NCI-H2029 (cell line): ENCODE measurements at regions not wholly inside any gene's neighbourhood (a gene's known extent, or its start where the extent isn't known, plus 50 kb on each side); places are given as distances from the start of the nearest gene placed in this dataset.
A peak's percentile ranks its signal among the peaks of the same experiment; 100 is the strongest.
"Not testable (repeated sequence)": the region's sequence is repeated elsewhere in the genome, so short reads cannot be mapped to it uniquely, and the experiment has no call there.

ENCODE experiments used
- DNase-seq: peaks from one replicate; lab custom pipeline; 2025; lab: John Stamatoyannopoulos, UW

DNA sequence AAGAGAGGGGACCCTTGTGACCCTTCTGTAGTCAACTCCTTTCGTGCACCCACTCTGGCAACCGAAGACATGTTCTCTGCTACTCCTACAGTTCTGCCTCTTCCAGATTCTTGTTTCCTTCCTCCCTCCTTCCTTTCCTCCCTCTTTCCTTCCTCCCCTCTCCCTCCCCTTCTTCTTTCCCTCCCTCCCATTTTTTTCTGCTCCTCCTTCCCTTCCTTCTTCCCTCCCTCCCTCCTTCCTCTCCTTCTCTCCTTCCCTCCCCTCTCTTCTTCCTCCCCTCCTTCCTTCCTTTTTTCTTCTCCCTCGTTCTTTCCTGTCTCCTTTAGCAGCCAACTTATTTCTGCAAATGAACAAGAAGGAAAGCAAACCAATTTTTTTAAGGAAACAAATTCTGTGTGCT lies 111.5 kb downstream of the NPTX2 start:
- DNase-seq = no peak

DNA sequence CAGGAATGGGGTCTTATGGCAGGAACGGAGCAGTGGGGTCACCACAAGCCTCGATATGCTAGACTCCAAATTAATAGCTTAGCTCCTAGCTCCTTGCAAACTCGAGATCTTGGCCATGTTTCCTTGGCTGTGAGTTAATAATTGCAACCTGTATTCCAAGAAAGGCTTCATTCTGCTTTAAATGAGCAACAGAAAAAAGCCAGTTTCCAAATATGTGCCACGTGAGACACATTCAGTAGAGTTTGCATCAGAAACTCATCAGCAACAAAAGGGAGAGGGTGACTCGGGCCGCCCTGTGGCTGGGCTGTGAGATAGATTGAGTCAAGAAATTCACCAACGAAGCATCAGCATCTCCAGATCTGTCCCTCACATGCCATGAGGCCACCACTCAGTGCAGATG lies 112.0 kb downstream of the NPTX2 start:
- no peak for DNase-seq

DNA sequence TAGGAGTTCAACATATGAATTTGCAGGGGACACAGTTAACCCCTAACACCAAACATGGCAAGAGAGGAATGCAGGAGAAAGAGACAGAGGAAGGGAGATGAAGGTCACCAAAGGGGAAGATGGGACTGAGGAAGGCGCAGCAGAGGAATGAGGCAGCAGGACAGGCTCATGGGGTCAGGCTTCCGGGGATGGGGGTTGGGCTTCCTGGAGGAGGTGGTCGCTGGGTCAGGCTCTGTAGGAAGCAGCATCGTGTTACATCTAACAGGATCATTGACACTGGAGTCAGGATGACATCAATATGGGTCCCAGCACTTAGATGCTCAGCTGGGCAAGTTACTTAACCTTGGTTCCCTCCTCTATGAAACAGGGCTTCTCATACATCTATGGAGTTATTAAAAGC lies 113.2 kb downstream of the NPTX2 start:
- no peak for DNase-seq

DNA sequence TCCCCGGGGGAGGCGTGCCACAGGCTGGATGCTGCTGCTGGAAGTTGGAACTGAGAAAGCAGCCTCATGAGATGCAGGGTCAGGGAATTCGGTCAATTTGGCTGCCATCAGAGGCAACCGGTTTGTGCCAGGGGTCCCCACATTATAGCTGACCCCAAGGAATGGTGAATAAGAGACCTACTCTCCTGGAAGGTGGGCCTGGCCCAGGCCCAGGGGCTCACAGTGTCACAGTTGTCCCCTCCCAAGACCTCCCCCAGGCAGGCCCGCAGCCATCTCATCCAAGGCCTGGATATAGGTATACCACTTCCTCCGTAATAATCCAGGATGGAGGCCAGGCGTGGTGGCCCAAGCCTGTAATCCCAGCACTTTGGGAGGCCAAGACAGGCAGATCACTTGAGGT lies 114.6 kb downstream of the NPTX2 start:
- DNase-seq = no peak

DNA sequence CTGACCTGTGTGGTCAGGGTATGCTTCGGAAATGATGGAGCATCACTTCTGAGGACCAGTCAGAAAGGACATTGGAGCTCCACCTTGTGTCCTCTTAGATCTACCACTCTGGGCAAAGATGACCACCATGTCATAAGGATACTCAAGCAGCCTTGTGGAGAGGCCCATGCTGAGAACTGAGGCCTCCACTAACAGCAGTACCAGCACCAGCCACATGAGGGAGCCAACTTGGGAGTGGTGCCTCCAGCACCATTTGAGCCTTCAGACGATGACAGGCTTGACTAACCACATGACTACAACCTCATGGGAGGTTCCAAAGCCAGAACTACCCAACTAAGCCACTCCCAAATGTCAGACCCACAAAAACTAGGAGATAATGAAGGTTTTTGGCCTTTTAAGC lies 116.0 kb downstream of the NPTX2 start:
- peak; percentile 48 for DNase-seq

DNA sequence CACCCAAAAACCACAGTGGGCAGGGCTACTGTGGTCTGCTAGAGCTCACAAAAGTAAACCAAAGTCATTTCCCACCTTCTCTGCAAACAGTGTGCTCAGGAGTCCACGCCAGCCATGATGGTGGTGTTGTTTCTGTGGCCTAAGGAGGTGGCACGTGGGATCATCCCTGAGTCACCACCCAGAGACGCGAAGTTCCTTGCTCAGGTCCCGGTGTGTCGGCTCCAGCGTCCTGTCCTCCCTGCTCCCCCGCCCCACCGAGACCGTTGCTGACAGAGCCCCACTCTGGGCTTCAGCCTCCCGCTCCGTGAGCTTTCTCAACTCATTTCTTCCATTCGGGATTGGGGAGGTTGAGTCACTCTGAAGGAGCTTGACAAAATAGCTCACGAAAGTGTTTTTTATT lies 118.7 kb downstream of the NPTX2 start:
- DNase-seq = no peak

DNA sequence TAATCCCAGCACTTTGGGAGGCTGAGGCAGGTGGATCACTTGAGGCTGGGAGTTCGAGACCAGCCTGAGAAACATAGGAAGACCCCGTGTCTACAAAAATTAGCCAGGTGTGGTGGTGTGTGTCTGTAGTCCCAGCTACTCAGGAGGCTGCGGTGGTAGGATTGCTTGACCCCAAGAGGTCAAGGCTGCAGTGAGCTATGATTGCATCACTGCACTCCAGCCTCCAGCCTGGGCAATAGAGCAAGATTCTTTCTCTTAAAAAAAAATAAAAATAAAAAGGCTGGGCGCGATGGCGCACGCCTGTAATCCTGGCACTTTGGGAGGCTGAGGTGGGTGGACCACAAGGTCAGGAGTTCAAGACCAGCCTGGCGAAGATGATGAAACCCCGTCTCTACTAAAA lies 119.4 kb downstream of the NPTX2 start:
- DNase-seq = not testable (repeated sequence)

DNA sequence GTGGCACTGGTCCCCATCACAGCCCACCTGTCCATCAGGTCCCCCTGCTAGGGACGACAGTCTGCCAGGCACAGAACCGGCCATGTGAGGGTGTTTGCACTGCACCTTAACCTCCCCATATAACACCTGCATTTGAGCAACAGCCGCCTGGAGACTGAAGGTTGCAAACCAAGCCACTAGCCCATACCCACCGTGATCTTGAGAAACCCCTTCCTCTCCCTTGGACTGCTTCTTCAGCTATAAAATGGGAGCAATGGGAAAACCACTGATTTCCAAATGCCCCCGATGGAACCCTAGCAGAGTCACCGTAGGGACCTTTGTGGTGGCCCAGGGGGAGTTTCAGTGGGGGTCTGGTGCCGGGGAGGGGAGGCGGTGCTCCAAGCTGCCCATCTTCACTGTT lies 120.1 kb downstream of the NPTX2 start:
- DNase-seq = no peak

DNA sequence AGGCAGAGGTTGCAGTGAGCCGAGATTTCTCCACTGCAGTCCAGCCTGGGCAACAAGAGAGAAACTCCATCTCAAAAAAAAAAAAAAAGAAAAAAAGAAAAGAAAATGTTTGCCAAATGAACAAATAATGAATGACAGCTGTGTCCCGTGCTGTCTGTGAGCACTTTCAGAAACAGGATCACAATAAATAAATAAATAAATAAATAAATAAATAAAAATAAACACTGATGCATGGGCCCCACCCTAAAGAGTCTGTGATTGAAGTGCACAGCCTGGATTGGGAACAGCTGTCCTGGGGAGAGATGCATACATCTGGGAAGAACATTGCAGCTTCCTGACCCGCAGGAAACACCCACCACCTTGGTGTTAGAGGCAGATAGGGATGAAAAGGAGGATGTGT lies 123.6 kb downstream of the NPTX2 start:
- DNase-seq = no peak

DNA sequence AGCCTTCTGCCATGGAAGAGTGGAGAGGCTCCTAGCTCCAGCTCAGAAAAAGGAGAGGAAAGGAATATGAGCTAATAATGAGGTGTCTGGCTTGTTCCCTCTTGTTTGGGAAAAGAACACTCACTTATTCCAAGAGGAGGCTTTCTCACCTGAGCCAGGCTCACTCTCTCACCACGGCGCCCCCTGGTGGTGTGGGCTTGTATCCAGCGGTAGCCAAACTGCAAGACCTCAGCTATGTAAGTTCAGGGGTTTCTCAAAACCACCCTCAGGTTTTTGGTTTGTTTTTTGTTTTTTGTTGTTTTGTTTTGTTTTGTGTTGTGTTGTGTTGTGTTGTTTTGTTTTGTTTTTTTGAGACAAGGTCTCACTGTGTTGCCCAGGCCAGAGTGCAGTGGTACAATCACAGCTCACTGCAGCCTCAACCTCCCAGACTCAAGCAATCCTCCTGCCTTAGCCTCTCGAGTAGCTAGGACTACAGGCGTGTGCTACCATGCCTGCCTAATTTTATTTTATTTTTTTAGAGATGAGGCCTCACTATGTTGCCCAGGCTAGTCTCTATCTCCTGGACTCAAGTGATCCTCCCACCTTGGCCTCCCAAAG lies 124.0 kb downstream of the TMEM130 start:
- peak; percentile 66 for DNase-seq

DNA sequence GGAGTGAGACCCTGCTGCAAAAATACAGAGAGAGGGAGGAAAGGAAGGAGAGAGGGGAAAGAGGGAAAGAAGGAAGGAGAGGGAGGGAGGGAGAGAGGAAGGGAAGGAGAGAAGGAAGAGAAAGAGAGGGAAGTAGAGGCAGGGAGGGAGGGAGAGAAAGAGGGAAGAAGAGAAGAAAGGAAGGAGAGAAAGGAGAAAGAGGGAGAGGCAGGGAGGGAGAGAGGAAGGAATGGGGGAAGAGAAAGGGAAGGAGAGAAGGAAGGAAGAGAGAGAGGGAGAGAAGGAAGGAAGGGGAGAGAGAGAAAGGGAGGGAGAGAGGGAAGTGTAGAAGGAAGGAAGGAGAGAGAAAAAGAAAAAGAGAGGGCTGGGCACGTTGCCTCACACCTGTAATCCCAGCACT lies 121.7 kb downstream of the TMEM130 start:
- no peak for DNase-seq

DNA sequence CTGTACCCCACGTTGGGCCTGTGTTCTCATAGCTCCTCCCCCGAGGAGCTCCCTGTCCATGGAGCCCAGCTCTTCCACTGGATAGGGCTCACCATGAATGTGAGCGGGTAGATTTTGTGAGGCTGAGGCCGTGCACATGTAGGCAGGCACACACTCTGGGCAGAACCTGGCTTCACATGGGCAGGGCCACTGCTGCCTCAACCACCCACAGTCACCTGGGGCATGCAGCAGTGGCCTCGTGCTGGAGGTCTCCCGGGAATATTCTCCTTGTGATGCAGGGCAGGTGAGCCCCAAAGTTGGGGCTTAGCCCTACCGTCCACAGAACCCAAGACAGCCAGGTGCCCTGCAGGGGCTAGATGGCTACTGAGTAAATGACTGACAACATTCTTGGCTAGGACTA lies 116.6 kb downstream of the TMEM130 start:
- no peak for DNase-seq

DNA sequence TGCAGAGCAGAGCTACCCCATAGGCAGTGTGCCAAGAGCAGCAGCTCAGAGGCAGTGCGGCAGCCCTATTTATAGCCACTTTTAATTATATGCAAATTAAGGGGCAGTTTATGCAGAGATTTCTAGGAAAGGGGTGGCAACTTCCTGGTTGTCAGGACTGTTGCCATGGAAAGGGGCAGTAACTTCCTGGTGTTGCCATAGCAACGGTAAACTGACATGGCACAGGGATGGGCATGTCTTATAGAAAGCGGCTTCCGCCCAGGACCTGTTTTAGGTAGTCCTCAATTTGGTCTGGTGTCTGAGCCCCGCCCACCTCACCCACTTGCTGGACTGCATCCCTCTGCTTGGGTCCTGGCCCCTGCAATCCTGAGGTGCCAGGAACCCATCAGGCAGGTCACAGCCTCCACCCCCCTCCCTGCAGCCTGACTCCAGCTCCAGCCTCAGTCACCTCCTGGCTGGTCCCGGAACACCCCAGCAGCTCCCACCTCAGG lies 115.8 kb downstream of the TMEM130 start:
- peak; percentile 87 for DNase-seq

DNA sequence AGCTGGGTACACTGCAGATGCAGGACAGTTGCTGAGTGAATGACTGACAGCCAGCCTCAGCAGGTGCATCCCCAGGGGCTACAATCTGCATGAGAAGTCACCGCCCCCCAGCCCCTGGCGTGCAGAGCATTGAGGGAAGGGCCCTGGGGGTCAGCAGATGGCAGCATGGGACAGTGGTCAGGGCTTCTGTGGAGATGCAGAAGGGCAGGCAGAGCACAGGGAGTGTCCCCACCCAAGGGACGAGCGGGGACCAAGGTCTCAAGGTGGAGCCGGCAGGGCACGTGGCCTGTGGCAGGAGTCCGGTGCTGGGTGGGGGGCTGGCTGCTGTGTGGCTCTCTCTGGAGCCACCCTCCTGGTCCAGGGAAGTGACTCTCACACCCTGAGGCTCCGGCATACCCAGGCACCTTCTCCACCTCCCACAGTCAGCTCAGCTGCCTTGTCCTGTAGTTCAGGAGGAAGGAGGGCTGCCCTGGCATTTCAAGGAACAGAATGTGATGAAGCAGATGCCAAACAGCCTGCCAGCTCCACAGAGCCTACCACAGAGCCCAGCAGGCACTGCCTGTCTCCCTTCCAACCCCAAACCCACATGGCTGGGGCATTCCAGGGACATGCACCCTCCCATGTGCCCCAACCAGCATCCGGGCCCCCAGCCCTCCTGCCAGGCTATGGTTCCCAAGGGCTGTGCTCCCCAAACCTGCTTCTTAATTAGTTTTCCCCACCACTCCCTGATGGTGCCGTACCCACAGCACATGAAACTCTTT lies 114.5 kb downstream of the TMEM130 start:
- DNase-seq = no peak

DNA sequence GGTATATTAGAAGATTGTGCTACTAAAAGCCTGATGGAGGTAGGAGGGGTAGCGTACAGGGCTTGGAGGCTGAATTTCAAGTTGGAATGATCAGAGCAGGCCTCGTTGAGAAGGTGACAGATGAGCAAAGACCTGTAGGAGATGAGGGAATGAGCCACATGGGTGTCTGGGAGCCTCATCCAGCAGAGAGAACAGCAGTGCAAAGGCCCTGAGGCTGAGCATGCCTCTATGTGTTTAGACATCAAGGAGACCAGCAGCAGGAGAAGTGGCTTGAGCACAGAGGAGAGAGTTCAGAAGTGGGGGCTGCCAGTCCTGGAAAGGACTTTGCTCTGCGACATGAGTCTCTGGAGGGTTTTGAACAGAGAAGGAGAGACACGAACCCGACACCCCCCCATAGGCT lies 111.7 kb downstream of the TMEM130 start:
- DNase-seq = no peak

DNA sequence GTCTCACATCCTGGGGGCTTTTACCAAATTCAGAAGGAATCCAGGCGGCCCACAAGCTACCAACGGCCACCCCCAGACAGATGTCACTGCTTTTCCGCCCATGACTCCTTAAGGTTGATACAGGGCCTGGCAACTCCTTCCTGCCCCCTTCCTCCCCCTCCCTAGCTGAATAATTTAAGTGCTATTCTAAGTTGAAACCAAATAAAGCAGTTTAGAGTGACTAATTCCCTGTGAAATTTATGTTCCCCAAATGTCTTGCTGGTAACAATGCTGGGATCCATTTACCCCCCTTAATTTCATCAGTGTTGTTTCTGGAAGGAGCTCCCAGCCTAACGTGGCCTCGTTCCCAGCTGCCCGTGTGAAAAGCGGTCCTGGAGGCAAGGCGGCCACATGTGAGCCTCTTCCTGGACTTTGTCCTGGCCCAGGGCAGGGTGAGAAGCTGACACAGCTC lies 109.6 kb downstream of the TMEM130 start:
- DNase-seq = no peak

DNA sequence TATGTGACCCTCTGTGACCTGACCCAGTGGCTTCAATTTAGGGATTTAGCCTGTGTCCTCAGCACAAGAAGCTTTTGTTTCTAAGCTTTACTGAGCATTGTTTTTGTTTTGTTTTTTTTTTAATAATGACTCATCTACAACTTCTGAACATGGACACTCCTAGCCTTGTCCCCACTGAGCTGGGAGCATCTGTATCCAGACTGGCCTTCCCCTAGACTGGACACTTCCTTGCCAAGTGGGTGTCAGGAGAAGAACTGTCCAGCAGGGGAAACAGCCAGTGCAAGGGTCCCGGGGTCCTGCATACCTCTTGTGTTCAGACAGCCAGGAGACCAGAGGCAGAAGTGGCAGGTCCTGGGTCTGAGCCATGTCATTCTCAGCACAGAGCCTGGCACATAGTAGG lies 108.6 kb downstream of the TMEM130 start:
- no peak for DNase-seq

DNA sequence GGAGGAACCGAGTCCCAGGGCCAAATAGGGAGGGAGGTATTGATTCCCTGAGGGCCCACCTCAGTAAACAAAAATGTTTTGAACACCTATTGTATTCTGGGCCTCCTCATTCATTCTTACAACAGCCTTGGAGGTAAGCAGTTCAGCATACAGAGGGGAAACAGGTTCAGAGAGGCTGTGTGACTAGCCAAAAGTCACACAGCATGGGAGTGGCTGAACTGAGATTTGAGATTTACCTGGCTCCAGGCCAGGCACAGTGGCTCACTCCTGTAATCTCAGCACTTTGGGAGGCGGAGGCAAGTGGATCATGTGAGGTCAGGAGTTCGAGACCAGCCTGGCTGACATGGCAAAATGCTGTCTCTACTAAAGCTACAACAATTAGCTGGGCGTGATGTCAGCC lies 107.2 kb downstream of the TMEM130 start:
- DNase-seq = no peak

DNA sequence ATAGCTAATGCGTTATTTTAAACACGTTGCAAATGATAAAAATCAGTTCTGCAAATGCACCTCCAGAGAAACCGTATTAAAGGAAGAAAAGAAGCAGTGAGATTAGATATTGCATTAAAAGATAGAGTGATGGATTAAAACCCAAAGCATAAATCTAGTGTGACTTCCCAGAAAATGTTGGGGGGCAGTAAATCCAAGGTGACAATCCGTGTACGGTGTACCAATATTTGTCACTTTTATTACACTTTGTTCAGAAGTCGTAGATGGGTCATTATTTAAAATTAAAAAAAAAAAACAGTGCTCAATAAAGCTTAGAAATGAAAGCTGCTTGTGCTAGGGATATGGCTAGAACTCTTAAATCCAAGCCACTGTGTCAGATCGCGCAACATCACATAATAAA lies 106.4 kb downstream of the TMEM130 start:
- no peak for DNase-seq

DNA sequence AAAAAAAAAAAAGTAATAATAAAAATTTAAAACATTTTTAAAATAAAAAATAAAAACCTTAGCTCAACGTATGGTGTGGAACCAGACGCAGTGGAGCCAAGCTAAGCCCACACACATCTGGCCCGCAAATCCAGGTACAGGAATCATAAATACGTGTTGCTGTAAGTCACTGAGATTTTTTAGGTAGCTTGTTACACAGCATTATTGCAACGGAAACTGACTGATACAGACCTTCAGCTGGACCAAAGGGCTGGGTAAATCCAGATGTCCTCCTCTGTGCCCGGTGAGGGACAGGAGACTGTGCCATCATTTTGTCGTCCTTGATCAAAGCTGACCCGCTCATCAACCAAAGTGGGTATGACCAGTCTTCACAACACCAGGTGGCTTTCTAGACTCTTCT lies 104.9 kb downstream of the TMEM130 start:
- no peak for DNase-seq

DNA sequence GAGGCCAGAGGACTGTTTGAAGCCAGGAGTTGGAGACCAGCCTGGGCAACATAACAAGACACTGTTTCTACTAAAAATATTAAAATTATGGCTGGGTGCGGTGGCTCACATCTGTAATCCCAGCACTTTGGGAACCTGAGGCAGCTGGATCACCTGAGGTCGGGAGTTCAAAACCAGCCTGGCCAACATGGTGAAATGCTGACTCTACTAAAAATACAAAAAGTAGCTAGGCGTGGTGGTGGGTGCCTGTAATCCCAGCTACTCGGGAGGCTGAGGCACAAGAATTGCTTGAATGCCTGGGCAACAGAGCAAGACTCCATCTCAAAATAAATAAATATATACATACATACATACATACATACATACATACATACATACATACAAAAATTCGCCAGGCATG lies 99.7 kb downstream of the TMEM130 start:
- DNase-seq = not testable (repeated sequence)

DNA sequence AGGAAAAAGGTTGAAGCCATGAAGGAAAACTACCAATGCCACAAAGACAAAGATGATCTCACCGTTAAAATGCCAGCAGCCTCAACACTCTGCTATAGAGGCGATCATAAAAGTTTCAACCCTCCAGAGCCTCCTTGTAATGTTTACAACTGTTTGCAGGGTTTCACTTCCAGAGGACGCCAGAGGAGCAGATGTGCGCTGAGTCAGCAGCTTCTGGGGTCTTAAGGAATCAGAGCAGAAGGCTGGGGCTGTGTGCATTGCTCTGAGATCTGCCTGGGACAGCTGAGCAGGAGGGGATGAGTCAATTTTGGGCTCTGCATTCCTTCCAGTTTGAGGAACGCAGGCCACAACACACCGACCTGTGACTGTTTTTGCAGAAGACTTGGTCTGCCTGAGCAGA lies 98.3 kb downstream of the TMEM130 start:
- DNase-seq = no peak

DNA sequence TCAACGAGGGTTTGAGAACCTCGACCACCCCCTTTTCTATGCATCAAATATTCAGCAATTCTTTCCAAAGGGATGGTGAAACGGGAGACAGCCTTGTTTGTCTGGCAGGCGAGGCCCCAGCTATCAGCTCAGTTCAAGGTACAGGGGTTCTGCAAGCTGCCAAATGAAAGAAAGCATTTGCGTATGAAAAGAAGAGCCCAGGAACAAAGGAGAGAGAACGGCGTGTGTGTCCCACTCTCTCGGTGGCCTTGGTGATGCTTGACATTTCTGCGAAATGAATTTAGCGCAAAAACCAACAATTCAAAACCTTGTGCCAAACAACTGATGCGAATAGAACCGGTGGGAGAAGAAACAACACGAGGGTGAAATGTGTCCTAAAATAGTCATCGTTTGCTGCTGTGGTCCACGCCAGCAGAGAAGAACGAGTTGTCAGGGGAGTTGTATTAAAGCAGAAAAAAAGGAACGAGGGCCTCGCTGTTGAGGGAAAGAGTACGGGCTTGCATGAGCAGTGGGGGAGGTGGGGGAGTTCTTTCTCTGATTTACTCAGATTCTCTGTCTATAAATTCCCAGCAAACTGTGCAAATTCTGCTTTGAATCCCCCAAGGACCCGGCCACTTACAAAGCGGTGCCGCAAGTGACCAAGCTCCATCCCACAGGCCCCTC lies 97.7 kb downstream of the TMEM130 start:
- DNase-seq = no peak
